ENCODE measurements at regions not wholly inside any gene's neighbourhood (a gene's known extent, or its start where the extent isn't known, plus 50 kb on each side); places are given as distances from the start of the nearest gene placed in this dataset.

GRCh38 chr3:173257797-173258196, 116.8 kb upstream of the SPATA16 start:
- ChIA-PET CTCF (no interaction called here), POLR2A (no interaction called here)
- H3K27me3 ChIP-seq (ENCODE audit: control insufficient read depth in 2 of 2, insufficient read depth in 2 of 2, low read length in 2 of 2) = no peaks in the 10 kb centered on the region
- H3K36me3 ChIP-seq (ENCODE audit: control insufficient read depth in 2 of 2, extremely low read depth in 1 of 2, insufficient read depth in 2 of 2, low read length in 2 of 2) = no peaks in the 10 kb centered on the region
- H4K20me1 ChIP-seq (replicated peaks; ENCODE audit: control insufficient read depth, extremely low read depth, insufficient read depth, low read length) = no peaks in the 10 kb centered on the region
- TF ChIP-seq POLR2A (IDR thresholded peaks at IDR 0.05; ENCODE audit: low read depth, low read length) (no peak), GATA2 (IDR thresholded peaks at IDR 0.05; ENCODE audit: insufficient read depth, insufficient read length, low read depth, low read length) (no peak), CTCF (IDR thresholded peaks at IDR 0.05; ENCODE audit: extremely low read depth in 1 of 2, insufficient read depth in 1 of 2, low read depth in 1 of 2, low read length in 2 of 2) (no peak), JUN (IDR thresholded peaks at IDR 0.05; ENCODE audit: borderline replicate concordance, insufficient read depth, insufficient read length, low read depth) (no peak), MAX (IDR thresholded peaks at IDR 0.05; ENCODE audit: insufficient read depth, insufficient read length) (no peak), POLR2AphosphoS5 (IDR thresholded peaks at IDR 0.05; ENCODE audit: insufficient read depth, low read depth, low read length) (no peak), MYC (IDR thresholded peaks at IDR 0.05; ENCODE audit: low read depth, low read length) (no peak), FOS (IDR thresholded peaks at IDR 0.05; ENCODE audit: borderline replicate concordance, insufficient read depth, low read length) (no peak), EZH2 (IDR thresholded peaks at IDR 0.05; ENCODE audit: borderline replicate concordance, low read depth, low read length, severe bottlenecking) (no peak)
- FAIRE-seq (peak; percentile 40), DNase-seq (ENCODE audit: low read depth, low spot score) (peak; percentile 2)
- H3K9me1 ChIP-seq (replicated peaks; ENCODE audit: control insufficient read depth, extremely low read depth, insufficient read depth, low read length) = no peaks in the 10 kb centered on the region
- no peak overlapping the region for H2AFZ ChIP-seq (ENCODE audit: low read depth, low read length)
- no TSS peak for BruUV-seq (replicated peaks)
- H3K9me3 ChIP-seq (replicated peaks; ENCODE audit: control insufficient read depth, insufficient read depth, low read length) = no peaks in the 10 kb centered on the region
- H3K79me2 ChIP-seq (ENCODE audit: control insufficient read depth, insufficient read depth, low read length) = no peaks in the 10 kb centered on the region
- H3K4me3 ChIP-seq (replicated peaks in 1 of 3; ENCODE audit: insufficient read depth in 1 of 3, low read depth in 1 of 3, low read length in 3 of 3) = no peak overlapping the region
- H3K9ac ChIP-seq (replicated peaks; ENCODE audit: extremely low read depth, insufficient read depth, low read length) = no peak overlapping the region
- no peak overlapping the region for H3K4me2 ChIP-seq (ENCODE audit: insufficient read depth, low read length)
- H3K4me1 ChIP-seq (ENCODE audit: control insufficient read depth, extremely low read depth, insufficient read depth, low read length) = no peaks in the 10 kb centered on the region
- intact Hi-C loops (cut with micrococcal nuclease) = no loop called here
- dilution Hi-C loops (cut with MboI; ENCODE audit: extremely low pct_ligation_motif_present, low sequenced_read_pairs) = no loop called here
- no peak overlapping the region for H3K27ac ChIP-seq (ENCODE audit: insufficient read depth, low read depth, low read length)

All from endothelial cell of umbilical vein (primary cell).